ENCODE measurements at regions not wholly inside any gene's neighbourhood (a gene's known extent, or its start where the extent isn't known, plus 50 kb on each side); places are given as distances from the start of the nearest gene placed in this dataset.

DNA sequence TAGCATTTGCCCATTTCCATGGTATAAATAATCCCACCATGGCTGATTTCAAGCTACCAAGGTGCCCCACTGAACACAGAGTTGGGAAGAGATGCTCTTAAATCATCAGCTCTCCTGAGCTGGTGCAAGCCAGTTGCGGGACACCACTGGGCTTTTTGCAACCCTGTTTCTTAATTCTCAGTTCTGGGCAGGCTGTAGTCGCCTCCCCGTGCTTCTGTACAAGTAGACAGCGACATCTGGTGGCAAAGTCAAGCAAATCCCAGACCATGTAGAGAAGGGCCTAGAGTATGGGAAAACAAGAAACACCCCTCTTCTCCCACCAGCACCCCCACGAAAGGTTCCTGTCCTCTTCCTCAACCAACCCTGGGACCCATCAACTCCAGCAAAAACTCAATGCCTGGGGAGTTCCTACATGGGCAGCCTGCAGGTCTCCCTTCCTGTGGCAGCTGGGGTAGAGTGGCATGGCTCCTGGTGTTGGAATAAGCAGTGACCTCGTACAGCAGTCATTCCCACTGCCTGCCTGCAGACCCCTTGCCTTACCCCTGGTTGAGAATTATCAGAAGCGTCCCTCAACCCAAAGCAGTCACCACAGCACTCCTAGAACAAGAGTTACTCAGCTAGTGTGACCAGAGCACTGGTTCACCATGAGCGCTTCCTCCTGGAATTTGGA lies 68.4 kb downstream of the IGLL5 start:
- no peak overlapping the region for H3K27ac ChIP-seq
- peak overlapping the region; percentile 41; the same call in 1 of the 2 replicates for H2AFZ ChIP-seq (ENCODE audit: low read depth)
- no peaks in the 10 kb centered on the region for H4K20me1 ChIP-seq (ENCODE audit: insufficient read depth)
- H3K4me2 ChIP-seq = peak overlapping the region; percentile 39
- TF ChIP-seq, protein P1, sequence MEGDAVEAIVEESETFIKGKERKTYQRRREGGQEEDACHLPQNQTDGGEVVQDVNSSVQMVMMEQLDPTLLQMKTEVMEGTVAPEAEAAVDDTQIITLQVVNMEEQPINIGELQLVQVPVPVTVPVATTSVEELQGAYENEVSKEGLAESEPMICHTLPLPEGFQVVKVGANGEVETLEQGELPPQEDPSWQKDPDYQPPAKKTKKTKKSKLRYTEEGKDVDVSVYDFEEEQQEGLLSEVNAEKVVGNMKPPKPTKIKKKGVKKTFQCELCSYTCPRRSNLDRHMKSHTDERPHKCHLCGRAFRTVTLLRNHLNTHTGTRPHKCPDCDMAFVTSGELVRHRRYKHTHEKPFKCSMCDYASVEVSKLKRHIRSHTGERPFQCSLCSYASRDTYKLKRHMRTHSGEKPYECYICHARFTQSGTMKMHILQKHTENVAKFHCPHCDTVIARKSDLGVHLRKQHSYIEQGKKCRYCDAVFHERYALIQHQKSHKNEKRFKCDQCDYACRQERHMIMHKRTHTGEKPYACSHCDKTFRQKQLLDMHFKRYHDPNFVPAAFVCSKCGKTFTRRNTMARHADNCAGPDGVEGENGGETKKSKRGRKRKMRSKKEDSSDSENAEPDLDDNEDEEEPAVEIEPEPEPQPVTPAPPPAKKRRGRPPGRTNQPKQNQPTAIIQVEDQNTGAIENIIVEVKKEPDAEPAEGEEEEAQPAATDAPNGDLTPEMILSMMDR (conservative IDR thresholded peaks at IDR 0.05; ENCODE audit: low read depth, low read length) = peak; percentile 90
- H3K4me3 ChIP-seq (IDR thresholded peaks at IDR 0.05; ENCODE audit: insufficient read depth, low read depth, low read length) = no peak overlapping the region
- no peaks in the 10 kb centered on the region for H3K27me3 ChIP-seq (ENCODE audit: insufficient read depth, low read depth)
- H3K4me1 ChIP-seq (ENCODE audit: low read depth, poor library complexity, severe bottlenecking) = peaks cover 61% of the 10 kb centered on the region
- H3K36me3 ChIP-seq (ENCODE audit: insufficient read depth) = no peaks in the 10 kb centered on the region
- no peaks in the 10 kb centered on the region for H3K79me2 ChIP-seq (ENCODE audit: insufficient read depth, low read depth)
- no peak overlapping the region for H3K9ac ChIP-seq

GRCh38 chr22:22957090-22957489 lies 69.5 kb downstream of the IGLL5 start:
- no peaks in the 10 kb centered on the region for H3K27me3 ChIP-seq (ENCODE audit: insufficient read depth, low read depth)
- no peak overlapping the region for H3K9ac ChIP-seq
- TF ChIP-seq, protein P1 (conservative IDR thresholded peaks at IDR 0.05; ENCODE audit: low read depth, low read length) = no peak
- no peaks in the 10 kb centered on the region for H4K20me1 ChIP-seq (ENCODE audit: insufficient read depth)
- H3K79me2 ChIP-seq (ENCODE audit: insufficient read depth, low read depth) = no peaks in the 10 kb centered on the region
- H2AFZ ChIP-seq (ENCODE audit: low read depth) = no peak overlapping the region
- H3K4me2 ChIP-seq = no peak overlapping the region
- H3K4me3 ChIP-seq (IDR thresholded peaks at IDR 0.05; ENCODE audit: insufficient read depth, low read depth, low read length) = no peak overlapping the region
- H3K4me1 ChIP-seq (ENCODE audit: low read depth, poor library complexity, severe bottlenecking) = peaks cover 58% of the 10 kb centered on the region
- H3K27ac ChIP-seq = no peak overlapping the region
- no peaks in the 10 kb centered on the region for H3K36me3 ChIP-seq (ENCODE audit: insufficient read depth)

DNA sequence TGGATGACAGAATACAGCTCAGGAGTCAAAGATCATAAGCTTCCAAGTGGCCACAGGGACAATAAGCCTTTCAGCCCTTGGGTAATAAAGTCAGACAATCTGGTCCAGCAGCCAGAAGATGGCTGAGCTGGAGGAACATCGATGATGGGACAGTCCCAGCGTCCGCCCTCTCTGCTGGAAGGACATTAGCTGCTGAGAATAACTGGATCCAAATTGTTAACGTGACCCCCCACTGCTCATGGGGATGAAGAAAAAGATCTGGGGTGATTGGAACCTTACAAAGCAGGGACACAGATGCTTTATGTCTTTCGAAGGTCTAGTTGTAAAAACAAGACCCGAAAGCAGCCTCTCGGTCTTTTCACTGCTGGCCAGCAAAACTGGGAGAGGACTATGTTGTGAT lies 71.0 kb downstream of the IGLL5 start:
- no peak overlapping the region for H2AFZ ChIP-seq (ENCODE audit: low read depth)
- no peaks in the 10 kb centered on the region for H3K27me3 ChIP-seq (ENCODE audit: insufficient read depth, low read depth)
- H3K36me3 ChIP-seq (ENCODE audit: insufficient read depth) = no peaks in the 10 kb centered on the region
- H4K20me1 ChIP-seq (ENCODE audit: insufficient read depth) = no peaks in the 10 kb centered on the region
- peaks cover 47% of the 10 kb centered on the region for H3K4me1 ChIP-seq (ENCODE audit: low read depth, poor library complexity, severe bottlenecking)
- H3K79me2 ChIP-seq (ENCODE audit: insufficient read depth, low read depth) = no peaks in the 10 kb centered on the region
- TF ChIP-seq, protein P1 (conservative IDR thresholded peaks at IDR 0.05; ENCODE audit: low read depth, low read length) = no peak
- H3K4me2 ChIP-seq = no peak overlapping the region
- H3K27ac ChIP-seq = no peak overlapping the region
- no peak overlapping the region for H3K4me3 ChIP-seq (IDR thresholded peaks at IDR 0.05; ENCODE audit: insufficient read depth, low read depth, low read length)
- H3K9ac ChIP-seq = no peak overlapping the region

- Histone ChIP-seq H2AFZ (ENCODE audit: low read depth) (no peak overlapping the region), H3K79me2 (ENCODE audit: insufficient read depth, low read depth) (no peaks in the 10 kb centered on the region), H3K4me2 (no peak overlapping the region), H3K27me3 (ENCODE audit: insufficient read depth, low read depth) (no peaks in the 10 kb centered on the region), H3K36me3 (ENCODE audit: insufficient read depth) (no peaks in the 10 kb centered on the region), H3K9ac (no peak overlapping the region), H3K4me3 (IDR thresholded peaks at IDR 0.05; ENCODE audit: insufficient read depth, low read depth, low read length) (no peak overlapping the region), H4K20me1 (ENCODE audit: insufficient read depth) (no peaks in the 10 kb centered on the region), H3K27ac (no peak overlapping the region), H3K4me1 (ENCODE audit: low read depth, poor library complexity, severe bottlenecking) (peaks cover 41% of the 10 kb centered on the region)
- TF ChIP-seq, protein P1 (conservative IDR thresholded peaks at IDR 0.05; ENCODE audit: low read depth, low read length) = peak; percentile 98
Measured at GRCh38 chr22:22959147-22959827, 71.7 kb downstream of the IGLL5 start.
